Mesendoderm (in vitro differentiated cells): ENCODE measurements at regions not wholly inside any gene's neighbourhood (a gene's known extent, or its start where the extent isn't known, plus 50 kb on each side); places are given as distances from the start of the nearest gene placed in this dataset.
A peak's percentile ranks its signal among the peaks of the same experiment; 100 is the strongest.

ENCODE experiments used
- DNase-seq: peaks from one replicate; pipeline ENCODE4 v3.0.0; 2013
- H2AK5ac ChIP-seq: 2 replicates; pipeline ENCODE4 v1.6.1; 2013; ENCODE audit warnings: low read length, inconsistent platforms
- H2BK120ac ChIP-seq: 2 replicates; pipeline ENCODE4 v1.6.1; 2013; ENCODE audit warnings: low read depth, mild to moderate bottlenecking, low read length, moderate library complexity, mixed read lengths
- H2BK15ac ChIP-seq: replicated peaks from 2 replicates; pipeline ENCODE4 v1.6.1; 2013; ENCODE audit warnings: low read depth, mild to moderate bottlenecking, moderate library complexity
- H2BK5ac ChIP-seq: 2 replicates; pipeline ENCODE4 v1.6.1; 2013; ENCODE audit warnings: low read length, inconsistent platforms
- H3K18ac ChIP-seq: 2 replicates; pipeline ENCODE4 v1.6.1; 2013; ENCODE audit warnings: mild to moderate bottlenecking, low read length, mixed read lengths
- H3K23ac ChIP-seq: one replicate; pipeline ENCODE4 v1.6.1; 2013; ENCODE audit warnings: low read length
- H3K27ac ChIP-seq: 2 replicates; pipeline ENCODE4 v1.5.1; 2013; ENCODE audit warnings: low read depth, mild to moderate bottlenecking, inconsistent platforms, low read length, moderate library complexity
- H3K27me3 ChIP-seq: 2 replicates; pipeline ENCODE4 v1.6.1; 2013; ENCODE audit warnings: low read length, control low read depth, mild to moderate bottlenecking, inconsistent platforms; ENCODE audit not compliant: insufficient read depth, poor library complexity
- H3K36me3 ChIP-seq: 2 replicates; pipeline ENCODE4 v1.6.1; 2013; ENCODE audit warnings: low read length, inconsistent platforms; ENCODE audit not compliant: control insufficient read depth, insufficient read depth
- H3K4ac ChIP-seq: one replicate; pipeline ENCODE4 v1.6.1; 2013; ENCODE audit warnings: low read depth, mild to moderate bottlenecking, low read length, moderate library complexity
- H3K4me1 ChIP-seq: 2 replicates; pipeline ENCODE4 v1.6.1; 2013; ENCODE audit warnings: low read depth, low read length, inconsistent platforms; ENCODE audit not compliant: control insufficient read depth
- H3K4me2 ChIP-seq: 2 replicates; pipeline ENCODE4 v1.6.1; 2013; ENCODE audit warnings: low read length
- H3K4me3 ChIP-seq: 2 replicates; pipeline ENCODE4 v1.5.1; 2013; ENCODE audit warnings: mild to moderate bottlenecking, low read length
- H3K56ac ChIP-seq: one replicate; pipeline ENCODE4 v1.6.1; 2013; ENCODE audit warnings: low read length
- H3K79me1 ChIP-seq: 2 replicates; pipeline ENCODE4 v1.6.1; 2013; ENCODE audit warnings: low read length, inconsistent platforms
- H3K79me2 ChIP-seq: 2 replicates; pipeline ENCODE4 v1.6.1; 2013; ENCODE audit warnings: mild to moderate bottlenecking, low read length; ENCODE audit not compliant: control insufficient read depth, insufficient read depth
- H3K9ac ChIP-seq: 2 replicates; pipeline ENCODE4 v1.6.1; 2013; ENCODE audit warnings: low read length, inconsistent platforms
- H4K5ac ChIP-seq: one replicate; pipeline ENCODE4 v1.6.1; 2013; ENCODE audit warnings: low read length
- H4K8ac ChIP-seq: one replicate; pipeline ENCODE4 v1.6.1; 2013; ENCODE audit warnings: low read depth, mild to moderate bottlenecking, control low read depth, low read length, moderate library complexity
- WGBS: extraction: QIAGEN DNeasy Blood & Tissue Kit; methylation state at CpG from one replicate; pipeline ENCODE4 v1.1.7; 2013; ENCODE audit warnings: low lambda C conversion rate, missing lambda C conversion rate; ENCODE audit not compliant: insufficient coverage; ENCODE audit errors: extremely low coverage; 5-methylcytosine and 5-hydroxymethylcytosine counted together

GRCh38 chr6:82088978-82089771, 158.4 kb downstream of the IBTK start:
- no peak overlapping the region for H4K8ac ChIP-seq
- H3K9ac ChIP-seq, result no peak overlapping the region
- no peak overlapping the region for H3K56ac ChIP-seq
- DNase-seq, result no peak
- H3K4me3 ChIP-seq, result no peak overlapping the region
- H2AK5ac ChIP-seq, result no peak overlapping the region
- no peak overlapping the region for H2BK120ac ChIP-seq
- no peaks in the 10 kb centered on the region for H3K79me2 ChIP-seq
- no peak overlapping the region for H3K27ac ChIP-seq
- H3K4me2 ChIP-seq, result no peak overlapping the region
- H2BK5ac ChIP-seq, result no peak overlapping the region
- no CpG with 5 or more reads among the region's 4 CpGs for WGBS
- no peaks in the 10 kb centered on the region for H3K36me3 ChIP-seq
- no peaks in the 10 kb centered on the region for H3K4me1 ChIP-seq
- H3K4ac ChIP-seq, result no peak overlapping the region
- no peak overlapping the region for H3K23ac ChIP-seq
- H3K27me3 ChIP-seq, result no peaks in the 10 kb centered on the region
- no peak overlapping the region for H3K18ac ChIP-seq
- H3K79me1 ChIP-seq, result no peaks in the 10 kb centered on the region
- H4K5ac ChIP-seq, result no peak overlapping the region
- H2BK15ac ChIP-seq, result no peak overlapping the region

GRCh38 chr6:82086944-82087343, 160.6 kb downstream of the IBTK start:
- no peak overlapping the region for H3K56ac ChIP-seq
- H3K9ac ChIP-seq, result no peak overlapping the region
- H2BK5ac ChIP-seq, result no peak overlapping the region
- H3K27ac ChIP-seq, result no peak overlapping the region
- H2AK5ac ChIP-seq, result no peak overlapping the region
- H3K23ac ChIP-seq, result no peak overlapping the region
- no peaks in the 10 kb centered on the region for H3K79me2 ChIP-seq
- no peak overlapping the region for H2BK15ac ChIP-seq
- H2BK120ac ChIP-seq, result no peak overlapping the region
- no peak overlapping the region for H3K4me3 ChIP-seq
- H3K4me2 ChIP-seq, result no peak overlapping the region
- no CpG with 5 or more reads among the region's 2 CpGs for WGBS
- H3K27me3 ChIP-seq, result no peaks in the 10 kb centered on the region
- H3K79me1 ChIP-seq, result no peaks in the 10 kb centered on the region
- H4K8ac ChIP-seq, result no peak overlapping the region
- no peaks in the 10 kb centered on the region for H3K36me3 ChIP-seq
- no peak overlapping the region for H4K5ac ChIP-seq
- no peak overlapping the region for H3K18ac ChIP-seq
- DNase-seq, result no peak
- H3K4ac ChIP-seq, result no peak overlapping the region
- no peaks in the 10 kb centered on the region for H3K4me1 ChIP-seq

GRCh38 chr6:82085701-82086100, 161.8 kb downstream of the IBTK start:
- H3K79me1 ChIP-seq, result no peaks in the 10 kb centered on the region
- no peak overlapping the region for H3K56ac ChIP-seq
- H3K4me3 ChIP-seq, result no peak overlapping the region
- no peak overlapping the region for H4K8ac ChIP-seq
- no peak overlapping the region for H2BK120ac ChIP-seq
- H3K4me2 ChIP-seq, result no peak overlapping the region
- no peak overlapping the region for H2BK15ac ChIP-seq
- H4K5ac ChIP-seq, result no peak overlapping the region
- H3K4ac ChIP-seq, result no peak overlapping the region
- no peaks in the 10 kb centered on the region for H3K4me1 ChIP-seq
- H3K79me2 ChIP-seq, result no peaks in the 10 kb centered on the region
- H3K9ac ChIP-seq, result no peak overlapping the region
- no peak overlapping the region for H2BK5ac ChIP-seq
- peak; percentile 51 for DNase-seq
- no peak overlapping the region for H2AK5ac ChIP-seq
- H3K27ac ChIP-seq, result no peak overlapping the region
- no peak overlapping the region for H3K18ac ChIP-seq
- H3K27me3 ChIP-seq, result no peaks in the 10 kb centered on the region
- WGBS, result no CpG with 5 or more reads among the region's 5 CpGs
- no peak overlapping the region for H3K23ac ChIP-seq
- no peaks in the 10 kb centered on the region for H3K36me3 ChIP-seq

- H3K4me2 ChIP-seq, result no peak overlapping the region
- H3K4ac ChIP-seq, result no peak overlapping the region
- DNase-seq, result no peak
- no peak overlapping the region for H3K18ac ChIP-seq
- no peaks in the 10 kb centered on the region for H3K79me2 ChIP-seq
- no peak overlapping the region for H3K9ac ChIP-seq
- no peak overlapping the region for H3K27ac ChIP-seq
- H3K27me3 ChIP-seq, result no peaks in the 10 kb centered on the region
- no peak overlapping the region for H3K4me3 ChIP-seq
- H3K4me1 ChIP-seq, result no peaks in the 10 kb centered on the region
- H4K8ac ChIP-seq, result no peak overlapping the region
- H4K5ac ChIP-seq, result no peak overlapping the region
- H2BK120ac ChIP-seq, result no peak overlapping the region
- H3K23ac ChIP-seq, result no peak overlapping the region
- no peak overlapping the region for H3K56ac ChIP-seq
- H2BK5ac ChIP-seq, result no peak overlapping the region
- WGBS, result no CpG with 5 or more reads among the region's 2 CpGs
- H2BK15ac ChIP-seq, result no peak overlapping the region
- no peaks in the 10 kb centered on the region for H3K36me3 ChIP-seq
- H2AK5ac ChIP-seq, result no peak overlapping the region
- no peaks in the 10 kb centered on the region for H3K79me1 ChIP-seq
Measured at GRCh38 chr6:82084324-82084920, 163.1 kb downstream of the IBTK start.

GRCh38 chr6:82083646-82084045, 163.9 kb downstream of the IBTK start:
- Histone ChIP-seq H2BK5ac (no peak overlapping the region), H3K4me1 (no peaks in the 10 kb centered on the region), H3K79me1 (no peaks in the 10 kb centered on the region), H3K18ac (no peak overlapping the region), H4K8ac (no peak overlapping the region), H3K4me2 (no peak overlapping the region), H3K27ac (no peak overlapping the region), H3K79me2 (no peaks in the 10 kb centered on the region), H3K36me3 (no peaks in the 10 kb centered on the region), H3K27me3 (no peaks in the 10 kb centered on the region), H3K9ac (no peak overlapping the region), H2BK15ac (no peak overlapping the region), H4K5ac (no peak overlapping the region), H2BK120ac (no peak overlapping the region), H3K4ac (no peak overlapping the region), H3K23ac (no peak overlapping the region), H3K4me3 (no peak overlapping the region), H2AK5ac (no peak overlapping the region), H3K56ac (no peak overlapping the region)
- DNase-seq, result no peak
- no CpG with 5 or more reads among the region's 1 CpG for WGBS
